DMS114 treated with DMSO at 0.1 percent for 48 hours (cell line): ENCODE measurements at regions not wholly inside any gene's neighbourhood (a gene's known extent, or its start where the extent isn't known, plus 50 kb on each side); places are given as distances from the start of the nearest gene placed in this dataset.

Source experiments
- DNase-seq: peaks from one replicate; lab custom pipeline; 2025; ENCODE audit not compliant: unreplicated experiment; lab: John Stamatoyannopoulos, UW

DNA sequence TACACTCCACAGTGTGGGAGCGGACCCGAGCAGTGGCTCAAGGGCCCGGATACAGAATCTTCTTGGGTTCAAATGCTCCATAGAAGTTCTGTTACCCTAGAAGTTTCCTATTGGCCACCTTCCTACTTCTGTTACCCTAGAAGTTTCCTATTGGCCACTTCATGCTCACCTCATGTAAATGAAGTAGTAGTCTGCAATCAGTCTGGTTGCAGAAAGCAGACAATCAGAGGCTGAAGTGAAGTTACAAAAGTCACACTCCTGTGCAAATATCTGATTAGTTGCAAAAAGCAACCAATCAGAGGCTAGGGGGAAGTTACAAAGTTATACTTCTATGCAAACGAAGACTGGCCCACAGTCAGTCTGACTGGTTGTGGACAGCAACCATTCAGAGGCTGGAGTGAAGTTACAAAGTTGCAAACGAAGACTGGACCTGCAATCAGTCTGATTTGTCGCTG, 77.8 kb upstream of the CPNE8 start:
- DNase-seq: no peak

DNA sequence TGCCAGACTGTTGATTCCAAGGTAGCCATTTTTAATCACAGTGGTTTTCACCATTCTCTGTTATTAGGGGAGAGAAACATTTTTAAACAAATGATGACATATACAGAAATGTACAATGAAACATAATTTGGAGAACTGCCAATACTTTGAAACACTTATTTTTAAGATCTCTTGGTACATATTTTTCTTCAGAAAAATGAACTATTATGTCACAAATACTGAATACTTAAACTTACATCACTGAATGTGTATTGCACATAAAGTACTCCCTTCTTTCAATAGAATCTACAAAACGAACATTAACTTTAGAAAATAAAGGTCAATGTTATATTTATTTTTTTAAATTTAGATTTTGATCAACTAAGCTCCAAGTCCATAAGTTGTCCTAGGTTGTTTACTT, 71.7 kb upstream of the CPNE8 start:
- DNase-seq: no peak

DNA sequence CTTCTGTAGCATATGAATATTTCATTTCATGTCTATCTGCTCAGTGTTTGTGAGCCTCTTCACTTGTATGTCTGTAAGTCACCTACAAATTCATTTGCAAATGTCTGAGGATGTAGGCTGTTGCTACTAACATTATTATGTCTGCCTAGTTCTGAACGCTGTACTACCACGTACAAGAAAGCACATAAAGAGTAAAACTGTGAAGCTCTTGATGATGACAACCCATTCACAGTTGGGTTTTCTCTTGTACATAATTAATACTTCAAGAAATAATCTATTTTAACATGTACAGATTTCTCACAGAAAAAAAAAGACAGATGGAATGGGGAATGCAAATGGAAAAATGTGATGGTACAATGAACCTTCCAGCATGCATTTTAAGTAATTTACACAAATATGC, 64.3 kb upstream of the CPNE8 start:
- no peak for DNase-seq

DNA sequence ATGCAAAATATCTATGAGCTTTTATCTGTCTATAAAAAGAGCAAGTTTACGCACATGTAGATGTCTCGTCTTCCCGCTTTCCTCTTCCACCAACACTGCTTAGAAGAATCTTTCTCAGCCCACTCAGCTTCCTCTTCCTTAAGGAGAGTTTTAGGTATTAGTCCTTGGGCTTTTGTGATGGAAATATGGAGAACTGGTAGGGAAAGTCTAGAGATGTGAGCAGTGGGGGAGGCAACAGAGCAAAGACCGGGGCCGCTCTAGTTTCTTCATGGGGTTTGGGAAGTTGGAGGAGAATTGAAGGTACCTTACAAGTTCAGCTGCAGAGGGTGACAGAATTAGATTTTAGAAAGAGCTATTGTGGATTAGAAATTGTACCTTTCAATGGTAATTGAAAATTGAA, 56.3 kb upstream of the CPNE8 start:
- DNase-seq: no peak

DNA sequence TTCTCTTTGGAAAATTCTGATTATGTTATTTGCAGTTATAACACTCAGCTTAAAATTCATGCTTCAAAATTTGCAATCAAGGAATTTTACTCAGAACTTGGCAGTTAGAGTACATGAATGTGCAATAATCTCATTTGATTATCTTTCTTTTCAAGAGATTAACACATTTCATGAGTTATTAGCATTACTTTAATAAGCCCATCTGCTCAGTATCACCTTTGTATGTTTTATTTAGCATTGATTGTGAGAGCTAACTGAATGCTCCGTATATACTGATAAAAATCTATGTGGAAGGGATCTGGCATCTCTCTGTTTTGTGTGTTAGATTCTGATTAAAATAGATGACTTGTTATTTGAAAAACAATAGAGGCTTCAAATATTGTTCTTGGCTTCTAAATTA, 55.6 kb upstream of the CPNE8 start:
- DNase-seq: no peak

DNA sequence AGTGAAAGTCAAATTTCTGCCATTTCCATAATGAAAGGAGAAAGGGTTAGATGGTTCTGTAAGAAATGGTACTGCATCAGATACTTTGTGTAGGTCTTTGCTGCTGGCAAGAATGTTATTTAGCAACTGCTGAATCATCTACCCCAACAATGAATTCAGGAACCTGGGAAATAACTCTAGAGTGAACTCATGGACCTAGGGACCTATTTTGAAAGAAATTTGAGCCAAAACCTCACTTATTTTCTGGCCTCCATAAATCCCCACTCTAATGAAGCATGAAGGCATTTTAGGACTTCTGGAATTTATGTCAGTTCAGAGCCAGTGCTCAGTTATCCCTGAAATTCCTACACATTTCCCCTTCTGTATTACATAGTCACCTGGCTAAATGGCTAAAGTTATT, 50.9 kb upstream of the CPNE8 start:
- DNase-seq: no peak
